SK-N-MC (cell line): ENCODE measurements at regions not wholly inside any gene's neighbourhood (a gene's known extent, or its start where the extent isn't known, plus 50 kb on each side); places are given as distances from the start of the nearest gene placed in this dataset.

Experiments
- EZH2 ChIP-seq: fragments of 200-600 bp; sonication (generic); IDR thresholded peaks from one replicate; pipeline ENCODE4 v1.6.1; 2017; ENCODE audit warnings: antibody characterized with exemption
- POLR2AphosphoS5 ChIP-seq: IDR thresholded peaks from 2 replicates; pipeline ENCODE4 v1.6.1; 2012; ENCODE audit warnings: mild to moderate bottlenecking, low read depth, low read length, borderline replicate concordance

- TF ChIP-seq EZH2 (no peak), POLR2AphosphoS5 (no peak)
Measured at GRCh38 chr1:78237364-78237916, 191.7 kb downstream of the GIPC2 start.
